Retina (tissue), 1 donor: ENCODE measurements at regions not wholly inside any gene's neighbourhood (a gene's known extent, or its start where the extent isn't known, plus 50 kb on each side); places are given as distances from the start of the nearest gene placed in this dataset.

ENCODE experiments used
- DNase-seq: peaks from one replicate; pipeline ENCODE4 v3.0.0-alpha.2; 2016

DNA sequence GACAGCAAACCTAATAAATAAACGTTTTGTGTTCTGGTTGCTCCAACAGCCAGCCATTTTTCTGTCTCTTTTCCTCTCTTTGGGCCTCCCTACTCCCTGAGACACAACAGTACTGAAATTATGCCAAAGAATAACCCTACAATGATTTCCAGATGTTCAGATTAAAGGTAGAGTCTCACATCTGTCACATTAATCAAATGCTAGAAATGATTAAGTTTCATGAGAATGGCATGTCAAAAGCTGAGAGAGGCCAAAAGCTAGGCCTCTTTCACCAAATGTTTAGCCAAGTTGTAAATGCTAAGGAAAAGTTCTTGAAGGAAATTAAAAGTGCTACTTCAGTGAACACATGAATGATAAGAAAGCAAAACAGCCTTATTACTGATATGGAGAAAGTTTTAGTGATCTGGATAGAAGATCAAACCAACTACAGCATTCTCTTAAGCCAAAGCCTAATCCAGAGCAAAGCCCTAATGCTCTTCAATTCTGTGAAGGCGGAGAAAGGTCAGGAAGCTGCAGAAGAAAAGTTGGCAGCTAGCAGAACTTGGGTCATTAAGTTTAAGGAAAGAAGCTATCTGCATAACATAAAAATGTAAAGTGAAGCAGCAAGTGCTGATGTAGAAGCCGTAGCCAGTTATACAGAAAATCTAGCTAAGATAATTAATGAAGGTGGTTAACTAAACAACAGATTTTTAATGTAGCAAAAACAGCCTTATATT lies 182.1 kb upstream of the NUDT6 start:
- DNase-seq = no peak

DNA sequence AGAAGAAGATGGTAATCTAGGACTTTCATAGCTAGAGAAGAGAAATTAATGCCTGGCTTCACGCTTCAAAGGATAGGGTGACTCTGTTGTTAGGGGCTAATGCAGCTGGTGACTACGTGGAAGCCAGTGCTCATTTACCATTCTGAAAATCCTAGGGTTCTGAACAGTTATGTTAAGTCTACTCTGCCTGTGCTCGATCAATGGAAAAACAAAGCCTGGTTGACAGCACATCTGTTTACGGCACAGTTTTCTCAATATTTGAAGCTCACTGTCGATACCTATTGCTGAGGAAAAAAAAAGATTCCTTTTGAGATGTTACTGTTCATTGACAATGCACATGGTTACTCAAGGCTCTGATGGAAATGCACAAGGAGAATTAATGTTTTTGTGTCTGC lies 182.6 kb upstream of the NUDT6 start:
- no peak for DNase-seq

DNA sequence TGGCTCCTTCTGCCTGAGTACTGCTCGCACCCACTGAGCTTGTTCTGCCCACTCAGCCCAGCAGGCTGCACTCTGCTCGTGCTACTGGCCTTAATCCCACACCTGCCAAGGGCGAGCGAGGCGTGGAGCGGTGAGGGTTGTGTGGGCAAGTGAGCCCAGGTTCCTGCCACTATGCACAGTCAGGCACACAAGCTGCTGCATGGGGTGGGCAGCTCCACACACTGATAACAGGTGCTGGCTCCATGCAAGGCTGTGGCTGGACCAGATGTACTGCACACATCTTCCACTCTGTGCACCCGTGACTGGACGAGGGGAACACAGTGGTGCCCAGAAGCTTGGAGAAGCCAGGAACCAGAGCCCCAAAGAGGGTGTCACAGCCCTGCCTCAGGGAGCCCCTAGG lies 184.3 kb upstream of the NUDT6 start:
- DNase-seq = no peak

DNA sequence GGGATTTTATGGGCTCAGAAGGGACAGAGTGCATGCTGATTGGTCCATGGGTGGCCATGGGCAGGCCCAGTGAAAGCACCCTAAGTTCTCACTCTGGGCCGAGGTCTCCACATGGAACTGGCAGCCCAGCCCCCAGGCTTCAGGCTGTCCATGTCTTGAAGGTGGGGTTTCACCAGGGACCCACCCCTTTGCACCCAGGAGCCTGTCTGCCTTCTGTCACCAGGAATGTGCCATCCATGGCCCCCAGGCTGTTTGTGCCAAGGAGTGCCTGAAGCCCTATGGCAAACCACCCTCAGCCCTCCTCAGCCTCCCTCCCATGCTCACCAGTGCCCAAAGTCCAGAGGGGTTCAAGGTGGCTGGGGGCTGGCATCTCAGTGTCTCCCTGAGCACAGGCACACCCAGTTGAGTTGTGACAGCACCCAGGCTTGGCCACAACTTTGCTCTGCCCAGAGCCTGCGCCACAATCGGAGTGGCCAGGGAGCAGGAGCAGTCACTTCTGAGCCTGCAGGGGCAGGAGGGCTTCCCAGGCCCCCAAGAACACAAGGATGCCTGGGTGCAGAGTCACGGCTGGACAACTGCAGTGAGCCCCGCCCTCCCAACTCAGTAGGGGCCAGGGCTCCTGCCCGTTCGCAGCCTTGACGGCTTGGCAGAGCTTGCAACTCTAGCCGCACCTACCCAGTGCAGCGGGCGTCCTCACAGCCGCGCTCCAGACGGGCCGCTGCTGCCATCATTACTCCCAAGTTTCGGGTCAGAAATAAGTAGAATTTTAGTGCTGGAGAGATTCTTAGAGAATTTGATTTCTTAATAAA lies 185.3 kb upstream of the NUDT6 start:
- no peak for DNase-seq

DNA sequence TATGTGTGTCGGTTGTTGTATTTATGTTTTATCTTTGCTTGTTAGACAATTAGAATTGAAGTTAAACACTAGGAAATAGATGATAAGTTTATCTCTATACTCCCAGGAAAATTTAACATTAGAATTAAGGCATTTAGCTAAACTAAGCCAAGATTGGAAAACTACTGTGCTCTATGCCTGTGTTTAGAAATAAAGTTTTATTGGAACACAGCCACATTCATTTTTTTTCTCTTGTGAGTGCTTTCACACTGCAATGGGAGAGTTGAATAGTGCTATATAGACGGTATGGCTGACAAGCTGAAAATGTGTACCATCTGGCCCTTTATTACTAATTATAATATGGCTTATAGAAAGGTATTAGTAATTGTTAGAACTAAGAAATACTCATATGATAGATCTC lies 186.7 kb upstream of the NUDT6 start:
- no peak for DNase-seq

DNA sequence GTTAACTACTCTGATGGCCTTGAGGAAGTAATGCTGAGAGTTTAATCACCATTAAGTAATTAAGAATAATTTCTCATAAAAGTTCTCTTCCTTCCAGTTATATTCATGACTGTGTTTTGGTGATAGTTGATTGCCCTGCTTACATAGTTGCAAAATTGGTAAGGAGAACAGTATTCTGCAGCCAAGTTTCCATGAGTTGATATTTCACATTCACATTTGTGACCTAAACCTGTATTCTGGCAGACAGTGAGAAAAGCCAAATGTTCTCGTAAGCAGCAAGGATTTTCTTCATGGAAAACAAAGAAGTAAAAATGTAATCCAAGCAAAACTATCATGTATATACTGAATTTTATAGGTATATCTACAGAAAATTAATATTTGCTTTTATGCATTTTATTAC lies 187.8 kb upstream of the NUDT6 start:
- no peak for DNase-seq

DNA sequence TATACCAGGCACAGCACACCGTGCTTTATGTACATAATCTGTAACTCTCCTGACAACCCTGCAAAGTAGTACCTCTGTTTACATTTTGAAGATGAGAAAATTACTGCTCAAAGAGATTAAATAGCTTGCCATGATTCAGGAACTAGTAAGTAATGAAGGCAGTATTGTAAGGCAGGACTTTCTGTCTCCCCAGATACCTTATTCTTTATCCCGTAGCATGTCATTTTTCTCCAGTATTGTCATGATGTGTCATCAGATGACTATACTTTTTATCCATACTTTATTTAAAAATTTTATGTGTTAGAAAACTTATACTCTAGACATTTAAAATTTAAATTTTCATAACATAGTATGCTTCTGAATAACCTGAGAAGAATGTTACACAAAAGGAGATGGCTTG lies 188.3 kb upstream of the NUDT6 start:
- no peak for DNase-seq

DNA sequence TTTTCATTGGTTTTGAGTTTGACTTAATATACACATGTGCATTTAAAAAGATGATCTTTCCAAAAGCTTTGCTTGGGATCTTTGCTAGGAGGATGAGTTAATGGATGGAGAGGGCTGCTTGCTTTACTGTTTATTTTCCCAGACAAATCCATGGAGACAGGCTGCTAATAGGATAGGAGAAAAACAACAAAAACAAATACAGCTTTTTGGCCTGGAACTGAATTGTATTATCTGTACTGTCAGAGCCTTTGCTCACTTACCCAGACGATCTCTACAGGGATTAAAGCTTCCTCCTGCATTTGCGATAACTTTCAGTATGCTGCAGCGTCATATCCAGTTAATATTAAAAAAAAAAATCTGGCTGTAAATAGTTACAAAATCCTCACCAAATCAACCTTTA lies 190.8 kb upstream of the NUDT6 start:
- no peak for DNase-seq

DNA sequence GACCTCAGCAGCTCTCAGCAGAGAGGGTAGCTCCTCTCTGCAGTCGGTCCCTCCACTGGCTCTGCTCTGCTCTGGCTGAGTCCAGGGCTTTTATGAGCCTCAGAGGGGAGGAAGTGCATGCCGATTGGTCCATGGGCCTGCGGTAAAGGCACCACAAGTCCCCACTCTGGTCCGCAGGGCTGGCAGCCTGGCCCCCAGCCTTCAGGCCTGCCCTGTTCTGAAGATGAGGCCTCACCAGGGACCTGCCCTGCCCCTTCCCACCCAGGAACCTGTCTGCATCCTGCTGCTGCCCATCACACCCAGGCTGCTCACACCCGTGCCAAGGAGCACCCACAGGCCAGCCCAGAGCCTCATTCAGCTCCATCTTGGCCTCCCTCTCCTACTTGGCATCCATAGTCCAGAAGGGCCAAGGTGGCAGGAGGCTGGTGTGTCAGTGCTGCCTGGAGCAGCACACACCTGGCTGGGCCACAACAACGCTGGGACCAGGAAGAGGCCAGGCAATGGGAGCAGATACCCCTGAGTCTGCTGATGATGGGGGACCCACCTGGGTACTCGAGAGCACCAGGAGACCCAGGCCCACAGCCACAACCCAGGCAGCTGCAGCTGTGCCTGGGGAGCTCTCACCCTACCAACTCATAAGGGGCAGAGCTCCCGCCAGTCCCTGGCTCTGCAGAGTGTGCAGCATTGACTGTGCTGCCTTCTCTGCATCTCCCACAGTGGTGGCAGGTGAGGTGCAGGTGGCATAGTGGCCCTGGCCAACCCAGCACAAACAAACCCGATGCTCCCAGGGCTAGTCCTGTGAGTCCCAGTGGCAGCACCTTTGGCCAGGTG lies 191.9 kb upstream of the NUDT6 start:
- DNase-seq = no peak

DNA sequence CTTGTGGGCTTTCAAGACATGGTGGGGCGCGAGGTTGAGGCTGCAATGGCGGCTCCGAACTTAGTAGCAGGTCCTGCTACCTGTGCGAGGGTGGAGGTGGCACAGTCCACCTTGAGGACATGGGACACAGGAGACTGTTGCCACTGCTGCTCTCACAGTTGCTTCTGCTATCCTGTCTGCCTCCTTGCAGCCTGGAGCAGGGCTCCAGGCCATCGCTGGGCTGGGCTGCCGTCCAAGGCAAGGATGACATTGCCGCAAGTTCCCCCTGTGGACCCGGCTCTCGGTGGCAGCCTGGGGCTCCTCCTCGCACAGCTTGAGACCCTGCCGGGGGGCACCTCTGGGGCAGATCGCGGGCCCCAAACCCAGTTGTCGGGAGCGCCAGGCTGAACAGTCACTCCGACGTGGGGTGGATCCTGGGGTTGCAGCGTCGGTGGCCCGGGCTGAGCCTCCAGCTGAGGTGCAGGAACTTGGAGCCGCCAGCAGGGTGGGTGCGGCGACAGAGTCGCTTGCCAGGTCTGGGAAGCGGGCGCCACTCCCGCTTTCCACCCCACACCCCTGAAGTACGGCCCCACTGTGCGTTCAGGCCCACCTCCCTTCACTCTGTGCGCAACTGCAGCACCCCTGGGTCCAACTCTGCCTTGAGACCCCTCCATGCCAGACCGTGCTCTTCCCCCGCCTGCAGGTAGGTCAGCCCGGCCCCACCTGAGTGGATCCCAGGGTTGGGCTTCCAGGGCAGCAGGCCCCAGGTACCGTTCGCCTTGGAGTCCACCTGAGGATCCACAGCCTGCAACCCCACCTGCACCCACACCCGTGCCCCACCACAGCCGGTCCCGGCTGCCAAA lies 192.7 kb upstream of the NUDT6 start:
- DNase-seq = no peak

DNA sequence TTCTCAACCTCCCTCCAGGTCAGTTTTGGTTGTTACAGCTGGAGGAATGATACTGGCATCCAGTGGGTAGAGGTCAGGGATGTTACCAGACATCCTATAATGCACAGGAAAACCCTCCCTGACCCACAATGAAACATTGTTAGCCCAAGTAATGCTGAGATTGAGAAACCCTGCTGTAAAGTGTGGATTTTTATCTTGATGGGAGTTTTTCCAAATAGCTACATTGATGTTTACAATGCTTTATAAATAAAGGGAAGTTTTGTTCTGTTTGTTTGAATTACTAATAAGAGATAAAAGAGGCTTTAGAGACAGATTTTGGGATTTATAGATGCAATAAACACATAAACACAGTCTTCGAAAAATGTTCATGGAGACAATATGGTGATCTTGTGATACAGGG lies 194.0 kb upstream of the NUDT6 start:
- DNase-seq = no peak

DNA sequence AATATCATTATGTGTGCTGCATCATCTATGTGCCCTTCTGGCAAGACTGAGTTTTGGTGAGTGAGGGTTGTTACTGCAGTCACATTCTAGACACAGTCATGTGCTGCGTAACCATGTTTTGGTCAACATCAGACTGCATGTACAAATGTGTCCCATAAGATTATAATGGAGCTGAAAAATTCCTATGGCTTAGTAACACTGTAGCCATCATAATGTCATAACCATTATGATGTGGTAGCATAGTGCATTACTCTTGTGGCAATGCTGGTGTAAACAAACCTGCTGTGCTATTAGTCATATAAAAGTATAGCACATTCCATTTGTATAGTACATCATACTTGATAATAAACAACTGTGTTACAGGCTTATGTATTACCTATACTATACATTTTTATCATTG lies 198.1 kb upstream of the NUDT6 start:
- DNase-seq = no peak

DNA sequence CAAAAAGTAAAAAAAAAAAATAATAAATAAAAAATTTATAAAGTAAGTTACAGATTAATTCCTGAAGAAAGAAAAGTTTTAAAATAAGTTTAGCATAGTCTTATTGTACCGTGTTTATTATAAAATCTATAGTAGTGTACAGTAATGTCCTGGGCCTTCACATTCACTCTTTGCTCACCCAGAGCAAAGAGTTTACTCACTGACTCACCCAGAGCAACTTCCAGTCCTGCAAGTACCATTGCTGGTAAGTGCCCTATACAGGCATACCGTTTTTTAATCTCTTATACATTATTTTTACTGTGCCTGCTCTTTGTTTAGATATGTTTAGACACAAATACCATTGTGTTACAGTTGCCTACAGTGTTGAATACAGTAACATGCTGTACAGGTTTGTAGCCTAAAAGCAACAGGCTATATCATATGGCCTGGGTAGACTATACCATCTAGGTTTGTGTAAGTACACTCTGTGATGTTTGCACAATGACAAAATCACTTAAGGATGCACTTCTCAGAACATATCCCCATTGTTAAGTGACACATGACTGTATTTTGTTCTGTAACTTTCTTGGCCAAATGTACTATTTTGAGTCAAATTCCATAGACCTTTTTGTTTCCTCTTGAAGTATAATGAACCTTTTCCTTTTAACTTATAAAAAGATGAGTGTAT lies 199.0 kb upstream of the NUDT6 start:
- no peak for DNase-seq

DNA sequence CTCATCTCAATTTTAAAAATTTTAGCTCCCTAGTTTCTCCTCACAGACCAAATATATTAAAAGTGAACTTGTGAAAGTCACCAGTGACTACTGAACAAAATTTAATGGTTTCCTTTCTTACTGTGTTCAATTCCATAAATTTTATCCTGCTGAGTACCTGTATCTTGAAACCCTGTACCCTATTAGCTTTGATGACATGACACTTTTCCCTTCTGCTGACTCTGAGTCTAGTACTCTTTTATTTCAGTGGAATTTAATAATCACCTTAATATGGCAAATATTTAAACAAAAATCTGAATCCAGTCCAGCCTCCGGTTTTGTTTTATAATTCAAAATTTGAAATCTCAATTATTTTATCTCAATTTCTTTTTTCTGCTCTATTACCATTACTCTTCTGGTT lies 203.1 kb upstream of the NUDT6 start:
- DNase-seq = no peak

DNA sequence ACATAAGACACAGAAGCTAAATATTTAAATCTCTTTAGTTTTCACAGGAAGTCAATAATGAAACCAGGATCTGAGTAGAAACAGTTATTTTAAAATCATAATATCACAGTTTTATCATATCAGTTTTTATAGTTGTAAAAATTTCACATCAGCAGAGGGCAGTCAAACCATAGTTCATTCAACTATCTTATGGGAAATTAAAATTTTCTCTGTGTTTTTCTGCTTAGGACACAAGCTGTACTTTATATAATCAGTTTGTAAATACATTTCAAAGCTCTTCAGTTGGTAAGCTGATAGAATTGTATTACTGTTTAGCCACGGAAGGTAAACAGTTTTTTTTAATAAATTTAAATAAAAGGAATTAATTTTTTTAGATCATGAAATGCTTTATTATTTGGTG lies 204.8 kb upstream of the NUDT6 start:
- DNase-seq = no peak

DNA sequence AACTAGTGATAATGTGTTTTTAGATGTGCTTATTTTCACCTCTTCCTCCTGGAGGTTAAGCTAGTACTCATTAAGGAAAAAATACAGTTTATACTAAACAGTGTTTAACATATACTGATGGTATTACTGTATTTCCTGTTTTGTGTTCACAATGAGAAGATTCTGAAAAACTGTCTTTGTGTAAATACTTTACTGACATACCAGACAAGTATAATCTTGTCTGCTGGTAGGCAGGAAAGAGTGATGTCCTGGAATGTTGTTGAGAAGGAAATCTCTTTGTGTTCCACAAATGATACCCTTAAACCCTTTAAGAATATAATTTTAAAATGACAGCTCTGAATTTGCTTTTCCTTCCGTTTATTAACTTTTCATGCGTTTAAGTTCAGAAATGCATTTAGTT lies 205.5 kb upstream of the NUDT6 start:
- no peak for DNase-seq

DNA sequence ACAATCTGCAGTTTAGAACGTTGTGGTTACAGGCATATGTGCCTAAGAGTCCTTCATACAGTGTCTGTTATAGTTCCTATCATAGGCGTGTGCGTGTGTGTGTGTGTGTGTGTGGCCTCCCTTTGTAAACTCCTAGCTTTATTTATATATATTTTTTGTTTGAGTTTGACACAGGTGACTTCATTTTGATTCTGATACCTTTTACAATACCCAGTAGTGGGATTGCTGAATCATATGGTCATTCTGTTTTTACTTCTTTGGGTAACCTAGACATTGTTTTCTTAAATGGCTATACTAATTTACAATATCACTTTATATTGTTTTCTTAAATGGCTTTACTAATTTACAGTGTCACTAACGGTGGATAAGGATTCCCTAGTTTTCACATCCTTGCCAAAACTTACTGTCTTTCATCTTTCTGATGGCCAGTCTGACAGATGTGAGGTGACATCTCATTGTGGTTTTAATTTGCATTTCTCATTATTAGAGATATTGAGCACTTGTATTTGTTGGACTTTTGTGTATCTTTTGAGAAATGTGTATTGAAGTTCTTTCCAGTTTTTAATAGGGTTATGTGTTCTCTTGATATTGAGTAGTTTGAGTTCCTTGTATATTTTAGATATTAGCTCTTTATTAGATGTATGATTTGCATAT lies 211.1 kb upstream of the NUDT6 start:
- no peak for DNase-seq

DNA sequence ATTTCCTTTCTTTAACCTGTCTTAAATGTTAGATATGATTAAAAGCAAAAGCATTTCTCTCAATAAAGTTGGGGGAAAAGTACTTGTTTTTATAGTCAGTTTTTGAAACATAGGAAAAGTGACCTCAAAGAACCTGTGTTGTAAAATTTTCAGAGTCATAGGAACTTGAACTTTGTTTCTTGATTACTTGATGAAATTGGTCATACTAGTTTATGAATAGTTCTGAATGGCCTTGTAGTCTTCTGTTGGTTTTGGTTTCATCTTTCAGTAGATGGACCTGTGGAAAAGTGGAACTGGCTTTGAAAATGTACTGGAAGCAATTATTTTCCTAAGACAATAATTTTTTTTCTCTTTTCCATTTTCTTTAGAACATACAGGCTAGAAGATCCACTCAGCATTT lies 222.2 kb upstream of the NUDT6 start:
- DNase-seq = no peak

DNA sequence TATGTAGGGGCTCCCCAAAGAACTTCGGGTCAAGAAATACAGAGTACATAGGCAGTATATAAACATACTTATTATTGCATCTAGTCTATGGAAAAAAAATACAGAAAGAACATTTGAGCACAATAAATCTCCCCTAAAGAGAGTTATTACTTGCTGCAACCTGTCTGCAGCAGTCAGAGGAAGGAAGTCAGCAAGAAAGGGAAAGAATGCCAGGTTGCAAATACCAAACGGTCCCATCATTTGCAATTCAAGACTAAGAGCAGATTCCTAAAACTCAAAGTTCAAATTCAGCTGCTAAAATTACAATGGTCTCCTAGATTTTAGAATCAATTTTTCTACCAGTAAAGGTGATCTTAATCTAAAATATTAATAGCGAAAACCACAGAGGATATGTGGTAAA lies 236.2 kb upstream of the NUDT6 start:
- DNase-seq = no peak

DNA sequence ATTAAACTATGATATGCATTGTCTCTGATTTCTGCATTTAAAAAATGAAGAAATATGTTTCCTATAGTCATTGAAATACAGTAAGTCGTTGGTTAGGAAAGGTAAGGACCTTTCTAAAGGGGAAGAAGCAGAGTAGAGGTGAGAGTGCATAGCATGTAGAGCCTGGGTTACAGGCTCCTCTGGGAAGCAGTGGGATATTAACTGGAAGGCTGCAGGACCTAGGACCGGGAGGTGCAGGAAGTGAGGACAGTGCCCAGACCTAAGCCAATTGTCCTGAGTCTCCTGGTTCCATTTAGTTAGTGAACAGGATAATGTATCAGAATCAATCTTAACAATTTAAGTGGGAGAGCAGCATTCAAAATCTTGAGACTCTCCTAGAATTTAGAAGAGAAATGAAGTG lies 237.1 kb upstream of the NUDT6 start:
- DNase-seq = no peak

DNA sequence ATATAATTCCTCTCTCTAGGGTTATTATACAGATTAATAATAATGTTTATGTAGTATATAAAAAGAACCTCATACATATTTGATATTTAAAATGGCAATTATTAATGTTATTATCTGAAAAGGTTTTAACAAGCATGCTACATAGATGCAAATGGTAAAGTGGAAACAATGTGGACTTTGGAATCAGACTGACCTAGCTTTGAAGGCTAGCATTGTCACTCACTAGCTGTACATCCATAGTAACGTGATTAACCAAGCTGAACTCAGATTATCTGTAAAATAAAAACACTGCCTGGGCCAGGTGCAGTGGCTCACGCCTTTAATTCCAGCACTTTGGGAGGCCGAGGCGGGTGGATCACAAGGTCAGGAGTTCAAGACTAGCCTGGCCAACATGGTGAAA lies 233.7 kb upstream of the SPRY1 start:
- DNase-seq = no peak

DNA sequence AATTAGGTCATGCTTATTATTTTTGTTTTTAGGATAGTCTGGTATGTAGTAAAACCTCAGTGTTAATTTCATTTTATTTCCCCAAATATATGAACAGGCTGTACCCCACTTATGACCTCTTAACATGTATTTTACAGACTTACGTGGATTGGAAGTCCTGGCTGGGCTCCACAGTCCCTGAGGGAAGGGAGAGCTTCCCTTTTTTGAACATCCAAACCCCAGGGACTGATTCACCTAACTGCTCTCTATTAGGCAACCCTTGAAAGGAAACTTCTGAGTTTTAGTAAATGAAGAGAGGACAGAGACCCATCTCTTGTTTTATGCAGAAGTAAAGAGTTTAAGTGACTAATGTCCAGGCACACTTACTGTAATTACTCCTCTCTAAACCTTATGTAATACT lies 233.1 kb upstream of the SPRY1 start:
- no peak for DNase-seq
